ENCODE measurements at regions not wholly inside any gene's neighbourhood (a gene's known extent, or its start where the extent isn't known, plus 50 kb on each side); places are given as distances from the start of the nearest gene placed in this dataset.
"Not testable (repeated sequence)": the region's sequence is repeated elsewhere in the genome, so short reads cannot be mapped to it uniquely, and the experiment has no call there.

DNA sequence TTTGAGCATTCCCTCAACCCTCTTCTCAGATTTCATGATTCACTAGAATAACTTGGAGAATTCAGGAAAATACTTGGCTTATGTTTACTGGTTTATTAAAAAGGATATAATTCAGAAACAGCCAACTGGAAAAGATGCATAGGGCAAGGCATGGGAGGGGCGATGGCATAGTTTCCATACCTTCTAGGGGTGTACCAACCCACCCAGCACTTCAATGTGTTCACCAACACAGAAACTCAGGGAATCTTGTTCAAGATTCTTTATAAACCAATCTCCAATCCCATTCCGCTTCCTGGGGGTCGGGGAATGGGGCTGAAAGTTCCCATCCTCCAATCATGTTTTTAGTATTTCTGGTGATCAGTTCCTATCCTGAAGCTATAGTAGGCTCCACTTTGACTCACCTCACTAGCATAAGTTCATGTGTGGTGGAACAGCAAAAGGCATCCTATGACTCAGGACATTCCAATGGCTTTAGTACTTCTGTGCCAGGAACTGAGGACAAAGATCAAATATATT lies 164.4 kb downstream of the SIM1 start:
- Histone ChIP-seq H3K4me3 (no peak overlapping the region), H3K27ac (no peak overlapping the region), H3K4me1 (replicated peaks) (no peaks in the 10 kb centered on the region), H3K27me3 (replicated peaks; ENCODE audit: insufficient read depth) (no peaks in the 10 kb centered on the region), H3K36me3 (no peaks in the 10 kb centered on the region), H3K9me3 (no peaks in the 10 kb centered on the region)
- TF ChIP-seq POLR2A (IDR thresholded peaks at IDR 0.05), result no peak
- no peak for TF ChIP-seq POLR2AphosphoS5 (IDR thresholded peaks at IDR 0.05)
- WGBS, result 95% methylated on average over 3 of the region's 3 CpGs
- no peak for DNase-seq (ENCODE audit: low spot score)
- intact Hi-C loops (cut with DNase I), result no loop called here

DNA sequence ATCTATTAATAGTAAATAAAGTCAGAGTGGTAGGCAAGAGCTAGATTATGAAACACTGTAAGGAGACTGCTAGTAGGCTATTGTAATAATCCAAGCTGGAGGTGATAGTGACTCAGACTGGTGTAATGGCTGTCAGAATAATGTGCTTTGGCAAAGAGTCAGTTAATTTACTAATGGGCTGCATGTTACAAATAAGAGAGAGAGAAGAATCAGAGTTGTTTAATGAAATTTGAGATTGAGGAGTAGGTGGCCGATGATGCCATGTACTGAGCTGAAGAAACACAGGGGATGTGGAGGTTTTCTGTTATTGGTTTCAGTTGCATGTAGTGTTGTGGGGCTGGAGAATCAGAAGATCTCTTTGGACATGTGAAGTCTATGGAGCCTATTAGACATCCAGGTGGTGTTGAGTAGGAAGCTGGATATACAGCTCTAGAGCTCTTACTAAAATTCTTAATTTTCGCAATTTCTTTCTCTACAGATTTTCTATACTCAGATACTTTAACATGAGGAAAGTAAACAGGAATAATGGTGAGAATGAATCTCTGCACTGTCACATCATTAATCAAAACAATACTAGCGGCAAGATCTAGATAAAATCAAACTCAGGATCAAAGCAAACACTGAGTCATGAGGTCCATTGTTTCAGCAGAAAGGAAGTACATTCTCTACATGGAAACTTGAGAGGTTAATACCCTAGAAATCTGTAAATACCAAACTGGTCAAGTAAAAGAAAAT lies 167.7 kb downstream of the SIM1 start:
- Histone ChIP-seq H3K4me1 (replicated peaks) (no peaks in the 10 kb centered on the region), H3K27ac (no peak overlapping the region), H3K27me3 (replicated peaks; ENCODE audit: insufficient read depth) (no peaks in the 10 kb centered on the region), H3K4me3 (no peak overlapping the region), H3K9me3 (no peaks in the 10 kb centered on the region), H3K36me3 (no peaks in the 10 kb centered on the region)
- 17% methylated on average over 3 of the region's 3 CpGs for WGBS
- TF ChIP-seq CTCF (IDR thresholded peaks at IDR 0.05), result no peak
- no peak for TF ChIP-seq POLR2A (IDR thresholded peaks at IDR 0.05)
- no peak for TF ChIP-seq POLR2AphosphoS5 (IDR thresholded peaks at IDR 0.05)
- no peak for DNase-seq (ENCODE audit: low spot score)
- intact Hi-C loops (cut with DNase I), result no loop called here

GRCh38 chr6:100295172-100295571 lies 169.5 kb downstream of the SIM1 start:
- intact Hi-C loops (cut with DNase I); H3K9me3 ChIP-seq; H3K4me1 ChIP-seq (replicated peaks); DNase-seq (ENCODE audit: low spot score); H3K27ac ChIP-seq; H3K27me3 ChIP-seq (replicated peaks; ENCODE audit: insufficient read depth); H3K4me3 ChIP-seq; H3K36me3 ChIP-seq: not testable (repeated sequence)
- WGBS, result 91% methylated on average over 4 of the region's 4 CpGs

- no peaks in the 10 kb centered on the region for H3K36me3 ChIP-seq
- intact Hi-C loops (cut with DNase I), result no loop called here
- no peak for DNase-seq (ENCODE audit: low spot score)
- no peaks in the 10 kb centered on the region for H3K4me1 ChIP-seq (replicated peaks)
- no peaks in the 10 kb centered on the region for H3K9me3 ChIP-seq
- no peak overlapping the region for H3K4me3 ChIP-seq
- no peak for TF ChIP-seq CTCF (IDR thresholded peaks at IDR 0.05)
- TF ChIP-seq POLR2A (IDR thresholded peaks at IDR 0.05), result no peak
- TF ChIP-seq POLR2AphosphoS5 (IDR thresholded peaks at IDR 0.05), result no peak
- WGBS, result 70% methylated on average over 2 of the region's 2 CpGs
- H3K27me3 ChIP-seq (replicated peaks; ENCODE audit: insufficient read depth), result no peaks in the 10 kb centered on the region
- no peak overlapping the region for H3K27ac ChIP-seq
These were observed 175.4 kb downstream of the SIM1 start for GRCh38 chr6:100289285-100289684.

DNA sequence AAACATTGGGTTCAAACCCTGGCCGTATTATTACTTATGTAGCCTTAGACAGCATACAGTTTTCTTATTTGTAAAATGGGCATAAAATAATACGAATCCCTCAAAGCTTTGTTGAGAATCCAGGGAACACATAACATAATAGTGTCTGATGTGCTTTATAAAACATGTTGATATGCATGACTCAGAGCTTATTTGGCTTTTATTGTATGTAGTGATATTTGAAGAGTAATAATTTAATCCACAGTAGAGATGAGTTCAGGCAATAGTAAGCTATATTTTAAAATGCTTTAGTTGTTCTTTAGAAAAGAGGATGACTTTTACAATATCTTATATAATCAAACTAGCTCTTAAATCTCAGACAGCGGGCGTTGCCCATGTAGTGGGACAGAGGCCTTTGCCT lies 176.4 kb downstream of the SIM1 start:
- TF ChIP-seq CTCF (IDR thresholded peaks at IDR 0.05), result no peak
- no peak for TF ChIP-seq POLR2A (IDR thresholded peaks at IDR 0.05)
- TF ChIP-seq POLR2AphosphoS5 (IDR thresholded peaks at IDR 0.05), result no peak
- no peaks in the 10 kb centered on the region for H3K36me3 ChIP-seq
- DNase-seq (ENCODE audit: low spot score), result no peak
- no peaks in the 10 kb centered on the region for H3K27me3 ChIP-seq (replicated peaks; ENCODE audit: insufficient read depth)
- 80% methylated on average over 4 of the region's 4 CpGs for WGBS
- no peaks in the 10 kb centered on the region for H3K4me1 ChIP-seq (replicated peaks)
- intact Hi-C loops (cut with DNase I), result no loop called here
- H3K27ac ChIP-seq, result no peak overlapping the region
- H3K9me3 ChIP-seq, result no peaks in the 10 kb centered on the region
- H3K4me3 ChIP-seq, result no peak overlapping the region

- no peaks in the 10 kb centered on the region for H3K36me3 ChIP-seq
- no peaks in the 10 kb centered on the region for H3K4me1 ChIP-seq (replicated peaks)
- H3K4me3 ChIP-seq, result no peak overlapping the region
- intact Hi-C loops (cut with DNase I), result no loop called here
- DNase-seq (ENCODE audit: low spot score), result no peak
- TF ChIP-seq POLR2AphosphoS5 (IDR thresholded peaks at IDR 0.05) (no peak), CTCF (IDR thresholded peaks at IDR 0.05) (no peak), POLR2A (IDR thresholded peaks at IDR 0.05) (no peak)
- H3K27ac ChIP-seq, result no peak overlapping the region
- no peaks in the 10 kb centered on the region for H3K9me3 ChIP-seq
- no peaks in the 10 kb centered on the region for H3K27me3 ChIP-seq (replicated peaks; ENCODE audit: insufficient read depth)
These were observed 181.4 kb downstream of the SIM1 start for GRCh38 chr6:100283285-100283684.

All from prostate gland (tissue), 2 donors.